ENCODE measurements at regions not wholly inside any gene's neighbourhood (a gene's known extent, or its start where the extent isn't known, plus 50 kb on each side); places are given as distances from the start of the nearest gene placed in this dataset.

DNA sequence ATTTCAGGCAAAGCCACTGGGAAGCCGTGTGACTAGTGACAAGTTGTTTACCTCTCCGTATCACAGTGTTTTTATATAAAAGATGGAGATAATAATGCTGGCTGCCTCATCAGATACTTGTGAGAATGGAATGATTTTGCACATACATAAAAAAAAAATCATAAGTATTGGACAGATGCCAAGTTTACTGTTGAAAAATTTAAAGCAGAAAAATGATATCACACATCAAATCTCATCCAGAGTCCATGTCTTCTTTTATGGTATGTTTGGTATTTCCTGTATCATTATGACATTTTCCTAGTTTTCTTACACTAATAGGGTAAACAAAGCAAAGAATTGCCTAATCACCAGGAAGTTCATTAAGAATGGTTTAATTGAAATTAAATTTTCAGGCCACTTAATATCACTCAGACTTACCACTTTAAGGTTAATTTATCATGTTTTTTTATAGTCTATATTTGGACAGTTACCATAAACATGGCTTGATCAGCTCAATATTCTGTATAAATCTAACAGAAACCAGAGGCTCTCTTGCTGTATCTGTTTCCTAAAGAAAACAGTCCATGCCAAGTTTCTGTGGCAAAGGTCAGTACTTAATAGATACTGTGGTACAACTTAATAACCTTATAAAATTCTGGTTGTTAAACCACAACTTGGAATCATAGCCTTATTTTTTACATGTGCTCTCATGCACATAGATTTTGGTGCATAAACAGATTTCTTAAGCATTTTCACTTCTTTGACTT lies 656.5 kb upstream of the RIOK2 start:
- no peak for TF ChIP-seq FOXP2 (optimal IDR thresholded peaks at IDR 0.05; ENCODE audit: borderline replicate concordance, extremely low read depth, extremely low read length, insufficient read depth)
- TF ChIP-seq TAF1 (IDR thresholded peaks at IDR 0.05; ENCODE audit: borderline replicate concordance, insufficient read depth, low read length), result no peak
- TF ChIP-seq SIN3A (IDR thresholded peaks at IDR 0.05; ENCODE audit: borderline replicate concordance, insufficient read depth, low read length), result no peak
- TF ChIP-seq POLR2AphosphoS5 (IDR thresholded peaks at IDR 0.05; ENCODE audit: low read depth, low read length), result no peak
- TF ChIP-seq, protein P1, sequence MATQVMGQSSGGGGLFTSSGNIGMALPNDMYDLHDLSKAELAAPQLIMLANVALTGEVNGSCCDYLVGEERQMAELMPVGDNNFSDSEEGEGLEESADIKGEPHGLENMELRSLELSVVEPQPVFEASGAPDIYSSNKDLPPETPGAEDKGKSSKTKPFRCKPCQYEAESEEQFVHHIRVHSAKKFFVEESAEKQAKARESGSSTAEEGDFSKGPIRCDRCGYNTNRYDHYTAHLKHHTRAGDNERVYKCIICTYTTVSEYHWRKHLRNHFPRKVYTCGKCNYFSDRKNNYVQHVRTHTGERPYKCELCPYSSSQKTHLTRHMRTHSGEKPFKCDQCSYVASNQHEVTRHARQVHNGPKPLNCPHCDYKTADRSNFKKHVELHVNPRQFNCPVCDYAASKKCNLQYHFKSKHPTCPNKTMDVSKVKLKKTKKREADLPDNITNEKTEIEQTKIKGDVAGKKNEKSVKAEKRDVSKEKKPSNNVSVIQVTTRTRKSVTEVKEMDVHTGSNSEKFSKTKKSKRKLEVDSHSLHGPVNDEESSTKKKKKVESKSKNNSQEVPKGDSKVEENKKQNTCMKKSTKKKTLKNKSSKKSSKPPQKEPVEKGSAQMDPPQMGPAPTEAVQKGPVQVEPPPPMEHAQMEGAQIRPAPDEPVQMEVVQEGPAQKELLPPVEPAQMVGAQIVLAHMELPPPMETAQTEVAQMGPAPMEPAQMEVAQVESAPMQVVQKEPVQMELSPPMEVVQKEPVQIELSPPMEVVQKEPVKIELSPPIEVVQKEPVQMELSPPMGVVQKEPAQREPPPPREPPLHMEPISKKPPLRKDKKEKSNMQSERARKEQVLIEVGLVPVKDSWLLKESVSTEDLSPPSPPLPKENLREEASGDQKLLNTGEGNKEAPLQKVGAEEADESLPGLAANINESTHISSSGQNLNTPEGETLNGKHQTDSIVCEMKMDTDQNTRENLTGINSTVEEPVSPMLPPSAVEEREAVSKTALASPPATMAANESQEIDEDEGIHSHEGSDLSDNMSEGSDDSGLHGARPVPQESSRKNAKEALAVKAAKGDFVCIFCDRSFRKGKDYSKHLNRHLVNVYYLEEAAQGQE (IDR thresholded peaks at IDR 0.05; ENCODE audit: insufficient read depth in 1 of 2, low read depth in 2 of 2, low read length in 2 of 2), result no peak

DNA sequence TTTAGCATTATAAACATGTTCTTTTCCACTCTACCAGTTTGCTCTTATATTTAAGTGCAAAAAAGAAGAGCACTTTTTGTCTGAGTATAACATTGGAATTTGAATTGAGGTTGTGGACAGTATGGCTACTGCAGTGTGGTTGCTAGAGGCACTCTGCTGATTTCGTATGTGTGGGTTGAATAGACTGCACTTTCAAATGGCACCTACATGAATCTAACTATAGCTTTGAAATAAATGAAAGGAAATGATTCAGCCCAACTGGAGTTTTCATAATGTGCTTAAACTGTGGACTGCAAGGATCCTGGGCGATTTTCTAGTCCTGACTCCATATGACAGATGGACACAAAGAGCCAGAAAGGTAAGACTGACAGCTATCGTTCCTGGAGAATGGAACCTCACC lies 657.6 kb upstream of the RIOK2 start:
- TF ChIP-seq, protein P1 (IDR thresholded peaks at IDR 0.05; ENCODE audit: insufficient read depth in 1 of 2, low read depth in 2 of 2, low read length in 2 of 2), result no peak
- TF ChIP-seq TAF1 (IDR thresholded peaks at IDR 0.05; ENCODE audit: borderline replicate concordance, insufficient read depth, low read length) (no peak), POLR2AphosphoS5 (IDR thresholded peaks at IDR 0.05; ENCODE audit: low read depth, low read length) (no peak), SIN3A (IDR thresholded peaks at IDR 0.05; ENCODE audit: borderline replicate concordance, insufficient read depth, low read length) (no peak), FOXP2 (optimal IDR thresholded peaks at IDR 0.05; ENCODE audit: borderline replicate concordance, extremely low read depth, extremely low read length, insufficient read depth) (no peak)

DNA sequence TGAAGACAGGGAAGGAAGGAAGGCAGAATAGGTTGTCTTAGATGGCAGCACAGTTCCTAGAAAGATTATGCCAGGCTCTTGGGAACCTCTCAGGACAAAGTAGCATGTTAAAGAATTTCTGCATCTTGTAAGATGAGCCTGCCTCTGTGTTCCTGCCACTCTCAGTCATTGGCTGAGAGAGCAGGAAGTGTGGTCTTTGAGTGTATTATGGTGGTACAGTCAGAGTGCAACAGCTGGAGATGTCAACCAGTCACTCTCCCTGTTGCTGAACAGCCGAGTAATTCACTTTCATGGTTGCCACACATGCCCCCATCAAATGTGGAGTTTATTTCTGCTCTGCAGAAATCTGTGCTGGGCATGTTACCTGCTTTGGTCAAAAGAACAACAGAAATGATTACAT lies 659.6 kb upstream of the RIOK2 start:
- TF ChIP-seq SIN3A (IDR thresholded peaks at IDR 0.05; ENCODE audit: borderline replicate concordance, insufficient read depth, low read length) (no peak), TAF1 (IDR thresholded peaks at IDR 0.05; ENCODE audit: borderline replicate concordance, insufficient read depth, low read length) (no peak), POLR2AphosphoS5 (IDR thresholded peaks at IDR 0.05; ENCODE audit: low read depth, low read length) (no peak), FOXP2 (optimal IDR thresholded peaks at IDR 0.05; ENCODE audit: borderline replicate concordance, extremely low read depth, extremely low read length, insufficient read depth) (no peak)
- TF ChIP-seq, protein P1 (IDR thresholded peaks at IDR 0.05; ENCODE audit: insufficient read depth in 1 of 2, low read depth in 2 of 2, low read length in 2 of 2), result no peak

DNA sequence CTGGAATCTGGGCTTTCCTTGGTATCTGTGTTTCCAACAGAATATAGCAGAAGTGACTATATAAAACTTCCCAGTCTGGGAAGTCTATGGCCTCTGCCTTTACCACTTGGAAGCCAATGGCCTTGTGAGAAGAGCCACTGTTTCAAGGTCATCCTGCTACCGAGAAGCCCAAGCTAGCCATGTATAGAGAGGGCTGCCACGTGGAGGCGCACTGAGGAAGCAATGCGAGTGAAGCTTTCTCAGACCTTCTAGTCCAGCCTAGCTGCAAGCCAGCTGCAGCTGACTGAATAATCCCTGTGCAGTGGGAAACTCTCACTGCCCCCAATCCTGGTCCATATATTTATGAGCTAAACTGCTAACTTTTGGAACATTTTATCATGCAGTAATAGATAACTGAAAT lies 661.8 kb upstream of the RIOK2 start:
- TF ChIP-seq, protein P1 (IDR thresholded peaks at IDR 0.05; ENCODE audit: insufficient read depth in 1 of 2, low read depth in 2 of 2, low read length in 2 of 2), result no peak
- TF ChIP-seq SIN3A (IDR thresholded peaks at IDR 0.05; ENCODE audit: borderline replicate concordance, insufficient read depth, low read length) (no peak), TAF1 (IDR thresholded peaks at IDR 0.05; ENCODE audit: borderline replicate concordance, insufficient read depth, low read length) (no peak), POLR2AphosphoS5 (IDR thresholded peaks at IDR 0.05; ENCODE audit: low read depth, low read length) (no peak)
